NCI-H2107 treated with DMSO at 0.1 percent for 48 hours (cell line): ENCODE measurements at regions not wholly inside any gene's neighbourhood (a gene's known extent, or its start where the extent isn't known, plus 50 kb on each side); places are given as distances from the start of the nearest gene placed in this dataset.
"Not testable (repeated sequence)": the region's sequence is repeated elsewhere in the genome, so short reads cannot be mapped to it uniquely, and the experiment has no call there.

Source experiments
- DNase-seq: peaks from one replicate; lab custom pipeline; 2025; ENCODE audit not compliant: unreplicated experiment; lab: John Stamatoyannopoulos, UW

DNA sequence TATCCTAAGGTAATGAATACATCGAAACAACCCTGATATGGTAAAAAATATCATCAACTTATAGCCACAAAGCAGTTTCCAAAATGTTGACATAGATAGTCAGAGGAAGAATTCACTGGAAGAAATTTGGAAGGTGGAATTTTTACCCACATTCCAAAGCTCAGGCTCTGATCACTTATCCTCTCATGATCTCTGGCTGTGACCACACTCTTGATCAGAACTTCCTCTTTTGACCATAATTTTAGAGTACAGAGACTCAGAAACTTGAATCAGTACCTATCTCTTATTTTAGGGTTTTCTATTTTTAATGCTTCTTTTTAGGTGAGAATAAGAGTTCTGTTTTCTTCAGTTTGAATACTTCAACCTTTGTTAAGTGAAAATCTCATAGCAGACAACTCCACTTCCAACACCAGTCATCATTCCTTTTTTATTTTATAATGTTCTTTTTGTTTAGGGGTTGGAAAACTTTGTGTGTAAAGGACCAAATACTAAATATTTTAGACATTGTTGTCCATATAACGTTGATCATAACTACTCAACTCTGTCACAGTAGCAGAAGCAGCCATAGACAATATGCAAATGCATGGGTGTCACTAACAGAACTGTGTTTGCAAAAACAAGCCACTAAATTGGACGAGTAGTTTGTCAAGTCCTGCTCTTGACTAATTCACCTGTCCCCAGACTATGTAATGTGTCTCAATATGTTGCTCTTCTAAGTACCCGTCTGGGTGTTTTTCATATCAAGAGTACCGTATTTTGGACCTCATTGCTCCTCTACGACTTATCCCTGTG is 891.6 kb upstream of the CRIM1 start:
- DNase-seq, result no peak

DNA sequence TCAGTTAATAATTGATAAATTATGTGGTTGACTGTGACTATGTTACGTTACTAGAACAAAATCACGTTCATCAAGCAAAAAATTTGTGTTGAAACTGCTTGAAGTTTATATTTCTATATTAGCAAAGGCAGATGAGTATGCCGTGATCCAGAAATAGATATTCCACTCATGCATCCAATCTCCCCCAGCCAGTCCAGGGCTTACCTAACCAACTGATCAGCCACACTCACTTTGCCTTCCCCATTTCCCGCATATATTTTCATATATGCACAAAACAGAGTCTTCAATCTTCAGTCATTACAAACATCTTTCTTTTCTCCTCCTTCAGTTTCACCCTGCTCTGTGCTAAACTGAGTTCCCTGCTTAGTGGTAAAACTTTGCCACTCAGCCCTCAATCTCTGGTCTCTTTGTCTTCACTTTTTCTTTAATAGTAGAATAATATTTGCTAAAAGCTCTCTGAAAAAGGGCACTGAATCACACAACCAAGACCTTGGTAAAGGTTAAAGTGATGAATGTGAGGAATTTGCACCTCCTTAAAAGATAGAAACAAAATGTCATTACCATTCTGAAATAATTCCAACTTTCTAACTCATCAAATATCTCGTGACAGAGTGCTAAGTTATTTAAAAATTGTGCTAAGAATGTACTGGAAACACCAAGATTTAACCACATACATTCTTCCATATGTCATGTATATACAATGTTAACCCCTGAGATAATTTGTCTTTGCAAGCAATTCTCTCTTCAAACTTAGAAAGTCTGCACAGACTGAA is 893.2 kb upstream of the CRIM1 start:
- no peak for DNase-seq

DNA sequence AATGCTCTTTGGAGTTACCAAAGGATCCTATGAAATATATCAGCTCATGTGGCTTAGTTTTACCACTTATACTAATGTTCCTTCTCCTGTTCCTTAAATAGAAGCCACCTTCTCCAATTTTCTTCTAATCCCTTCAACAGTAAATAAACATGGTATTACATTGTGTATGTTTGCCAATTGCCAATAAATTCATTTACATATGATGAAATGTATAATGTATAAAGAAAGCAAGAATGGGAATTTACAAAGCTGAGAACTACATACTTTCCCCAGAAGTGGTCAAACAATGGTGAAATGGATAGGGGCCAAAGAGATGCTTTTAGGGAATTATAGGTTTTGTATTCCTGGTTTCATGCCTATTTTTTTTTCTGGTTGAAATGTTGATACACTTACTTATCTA is 894.2 kb upstream of the CRIM1 start:
- DNase-seq, result no peak

DNA sequence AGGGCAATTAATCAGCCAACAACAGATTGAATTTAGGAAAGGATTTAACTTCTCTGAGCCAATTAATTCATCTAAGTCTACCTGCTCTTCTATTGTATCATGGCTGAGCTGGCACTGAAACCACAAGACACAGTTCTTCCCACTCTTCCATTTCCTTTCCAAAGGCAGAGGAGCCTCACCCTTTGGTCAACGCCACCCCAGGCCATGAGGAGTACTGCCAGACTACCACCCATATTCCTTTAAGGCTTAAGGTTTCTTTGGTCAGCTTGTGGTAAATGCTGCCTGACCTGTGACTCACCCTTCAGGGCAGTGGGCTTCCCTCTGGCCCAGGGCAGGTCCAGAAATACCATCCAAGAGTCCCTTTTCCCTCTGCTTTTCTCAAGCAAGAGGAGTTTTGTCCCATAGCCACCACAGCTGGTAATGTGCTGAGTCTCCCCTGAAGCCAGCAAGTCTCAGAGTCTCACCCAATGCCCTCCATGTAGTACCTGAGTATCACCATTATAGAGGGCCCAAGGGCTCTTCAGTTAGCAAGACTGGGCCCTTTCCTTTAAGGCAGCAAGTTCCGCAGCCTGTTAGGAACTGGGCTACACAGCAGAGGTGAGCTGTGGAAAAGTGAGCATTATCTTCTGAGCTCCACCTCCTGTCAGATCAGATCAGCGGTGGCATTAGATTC is 900.5 kb upstream of the CRIM1 start:
- no peak for DNase-seq

DNA sequence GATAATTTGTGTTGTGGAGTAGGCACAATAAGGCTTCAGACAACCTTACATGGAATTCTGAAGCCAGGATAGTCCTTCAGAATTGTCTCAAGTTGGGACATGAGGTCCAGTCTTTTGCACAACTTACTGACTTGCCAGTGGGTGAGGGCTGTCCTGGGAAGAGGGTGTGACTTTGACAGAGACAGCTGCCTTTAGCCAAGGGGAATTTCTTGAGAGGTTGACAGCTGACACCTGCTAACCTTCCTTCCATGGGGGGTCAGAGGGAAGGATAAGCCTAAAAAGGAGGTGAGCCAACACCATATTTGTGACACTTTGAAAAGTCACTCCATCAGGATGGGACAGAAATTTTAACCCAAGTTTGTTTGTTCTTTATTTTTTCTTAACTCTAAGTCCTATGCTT is 907.8 kb upstream of the CRIM1 start:
- DNase-seq, result no peak

DNA sequence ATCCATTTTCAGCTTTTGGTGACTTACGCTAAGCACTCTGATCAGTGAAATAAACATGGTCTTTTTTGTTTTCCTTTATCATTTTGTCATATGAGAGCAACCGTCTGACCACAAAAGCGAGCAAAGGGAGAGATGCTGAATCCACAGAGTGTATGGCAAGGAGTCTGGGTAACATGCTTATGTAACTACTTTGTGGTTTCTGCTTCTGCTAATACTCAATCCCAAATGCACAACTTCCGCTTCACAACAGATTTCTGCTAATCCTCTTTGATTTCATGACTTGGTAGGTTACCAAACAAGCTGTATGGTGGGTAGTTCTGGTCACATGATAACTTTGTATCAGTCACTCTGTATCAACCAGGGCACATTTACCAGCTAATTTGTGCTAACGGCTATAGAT is 908.4 kb upstream of the CRIM1 start:
- DNase-seq, result no peak

DNA sequence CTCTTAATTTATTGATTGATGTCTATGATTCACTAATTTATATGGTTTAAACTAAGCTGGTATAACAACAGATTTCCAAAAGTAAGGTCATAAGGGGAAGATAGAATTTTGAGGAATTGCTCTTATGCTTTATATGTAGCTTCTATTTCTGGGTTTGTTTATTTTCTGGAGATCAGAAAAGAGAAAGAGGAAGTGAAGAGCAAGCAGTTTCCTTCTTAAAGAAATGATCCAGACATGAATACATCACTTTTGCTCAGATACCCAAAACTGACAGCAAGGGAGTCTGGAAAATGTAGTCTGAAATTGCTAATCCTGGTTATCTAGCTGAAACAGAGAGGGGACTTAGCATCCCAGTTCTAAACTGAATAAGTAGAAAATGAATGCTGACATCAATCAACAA is 912.5 kb upstream of the CRIM1 start:
- DNase-seq, result no peak

DNA sequence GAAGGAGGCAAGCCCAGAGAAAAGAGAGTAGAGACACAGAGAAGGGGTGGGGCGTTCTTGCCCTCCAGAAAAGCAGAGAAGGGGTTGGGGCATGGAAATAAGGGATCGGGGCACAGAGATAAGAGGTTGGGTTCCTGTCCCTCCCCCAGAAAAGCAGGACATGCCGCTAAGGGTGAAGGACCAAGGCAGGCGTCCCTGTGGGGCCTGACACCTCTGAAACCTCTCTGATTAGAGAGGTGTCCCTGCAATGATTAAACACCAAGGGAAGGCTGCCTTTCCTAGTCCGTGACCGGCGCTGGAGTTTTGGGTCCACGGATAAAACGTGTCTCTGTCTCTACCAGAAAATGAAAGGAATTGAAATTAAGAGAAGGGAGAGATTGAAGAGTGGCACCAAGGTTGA is 914.0 kb upstream of the CRIM1 start:
- DNase-seq, result not testable (repeated sequence)

DNA sequence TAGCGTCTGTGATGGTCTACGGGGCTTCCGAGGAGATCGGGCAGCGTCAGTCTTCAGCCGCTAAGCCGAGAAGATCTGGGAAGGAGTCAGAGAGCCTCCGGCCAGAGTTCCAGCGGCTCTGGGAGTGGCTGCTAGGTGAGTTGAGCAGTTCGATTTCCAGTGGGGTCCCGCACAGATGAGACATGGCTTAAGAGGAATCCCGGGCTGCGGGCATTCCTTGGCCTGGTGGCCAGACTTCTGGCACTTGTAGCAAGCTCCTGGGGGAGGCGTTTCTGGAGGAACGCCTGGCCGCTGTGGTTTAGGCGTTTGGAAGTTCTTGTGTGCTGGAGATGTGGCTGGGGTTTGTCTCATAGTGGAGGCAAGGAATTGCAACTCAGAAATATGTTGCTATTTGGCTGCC is 915.3 kb upstream of the CRIM1 start:
- not testable (repeated sequence) for DNase-seq

DNA sequence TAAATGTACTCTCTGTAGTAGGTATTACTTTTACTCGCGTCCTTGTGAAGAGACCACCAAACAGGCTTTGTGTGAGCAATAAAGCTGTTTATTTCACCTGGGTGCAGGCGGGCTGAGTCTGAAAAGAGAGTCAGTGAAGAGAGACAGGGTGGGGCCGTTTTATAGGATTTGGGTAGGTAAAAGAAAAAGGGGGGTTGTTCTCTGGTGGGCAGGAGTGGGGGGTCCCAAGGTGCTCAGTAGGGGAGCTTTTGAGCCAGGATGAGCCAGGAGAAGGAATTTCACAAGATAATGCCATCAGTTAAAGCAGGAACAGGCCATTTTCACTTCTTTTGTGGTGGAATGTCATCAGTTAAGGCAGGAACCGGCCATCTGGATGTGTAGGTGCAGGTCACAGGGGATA is 918.7 kb upstream of the CRIM1 start:
- DNase-seq, result not testable (repeated sequence)

DNA sequence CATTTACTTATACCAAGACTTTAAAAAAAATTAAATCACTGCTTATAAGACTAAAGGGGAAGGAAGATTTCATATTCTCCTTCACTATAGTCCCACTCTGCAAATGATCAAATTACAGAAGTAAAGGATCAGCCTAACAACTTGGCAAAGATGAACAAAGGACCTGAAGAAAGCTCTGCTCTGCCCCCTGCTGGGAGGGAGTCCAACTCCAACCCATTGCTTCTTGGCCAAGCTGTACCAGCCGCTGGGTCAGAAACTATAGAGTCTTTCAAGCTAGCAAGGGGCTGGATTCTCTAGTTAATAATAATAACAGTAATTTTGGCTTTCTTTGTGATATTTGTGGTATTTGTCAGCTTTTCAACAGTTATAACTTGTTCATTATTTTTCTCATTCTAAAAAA is 927.0 kb upstream of the CRIM1 start:
- DNase-seq, result no peak

DNA sequence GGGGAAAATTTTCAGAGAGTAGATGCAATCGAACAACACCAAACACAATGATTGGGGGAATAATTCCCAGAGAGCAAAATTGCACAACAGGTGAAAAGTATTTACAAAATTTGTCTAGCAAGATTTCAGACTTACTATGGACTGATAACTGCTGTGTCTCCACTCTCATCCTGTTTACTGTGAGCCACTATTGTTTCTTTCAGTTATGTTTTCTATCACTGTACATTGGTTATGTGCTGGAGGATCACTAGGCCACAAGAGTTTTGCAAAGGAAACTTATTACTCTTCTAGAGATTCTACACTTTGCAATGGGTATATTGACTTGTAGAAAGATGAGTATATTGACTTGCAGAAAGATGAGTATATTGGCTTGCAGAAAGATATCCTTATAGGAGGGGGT is 934.1 kb upstream of the CRIM1 start:
- DNase-seq, result no peak

DNA sequence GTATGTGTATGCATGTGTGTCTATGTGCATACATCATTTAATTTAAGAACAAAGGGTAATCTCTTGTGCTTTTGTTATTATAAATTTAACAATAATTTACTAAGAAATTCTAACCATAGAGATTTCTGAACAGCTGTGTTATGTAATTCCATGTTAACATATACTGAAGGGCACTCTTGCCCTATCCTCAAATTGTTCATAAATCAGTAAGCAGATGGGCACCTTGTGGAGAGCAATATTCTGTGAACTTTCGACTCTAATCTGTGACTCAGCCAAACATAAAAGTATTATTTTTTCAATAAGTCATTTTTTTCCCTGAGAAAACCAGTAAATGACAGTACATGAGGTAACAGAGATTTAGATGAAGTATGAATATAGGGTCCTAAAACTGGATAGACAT is 938.3 kb upstream of the CRIM1 start:
- DNase-seq, result no peak

DNA sequence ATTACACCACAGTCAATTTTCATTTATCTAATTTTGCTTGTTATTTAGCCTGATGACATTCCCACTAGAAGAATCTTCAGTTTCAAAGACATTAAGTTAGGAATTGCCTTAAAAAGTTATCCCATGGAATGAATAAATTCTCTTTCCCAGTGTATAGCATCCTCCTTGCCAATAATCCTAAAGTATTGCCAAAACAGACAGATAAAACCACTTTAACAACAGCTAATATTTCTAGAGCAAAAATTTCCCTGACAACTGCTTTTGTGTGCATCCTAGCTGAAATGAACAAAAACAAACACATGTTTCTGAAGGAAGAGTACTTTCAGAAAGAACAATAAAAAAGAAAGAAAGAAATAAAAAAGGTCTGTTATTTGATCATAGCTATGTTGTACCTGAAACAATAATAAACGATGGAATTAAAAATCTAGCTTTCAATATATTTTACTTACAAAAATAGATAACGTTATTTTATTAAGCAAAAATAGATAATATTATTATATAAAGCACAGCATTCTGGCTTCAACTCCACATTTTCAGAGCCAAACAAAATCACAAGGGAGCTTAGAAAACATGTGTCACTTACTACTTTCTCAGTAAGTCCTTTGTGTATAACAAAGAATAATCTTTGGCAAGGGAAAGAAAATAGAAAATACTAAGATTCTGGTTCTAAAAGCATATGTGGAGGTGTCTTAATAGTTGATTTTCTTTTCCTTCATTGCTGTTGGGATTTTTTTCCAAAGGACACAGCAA is 939.0 kb upstream of the CRIM1 start:
- DNase-seq, result no peak

DNA sequence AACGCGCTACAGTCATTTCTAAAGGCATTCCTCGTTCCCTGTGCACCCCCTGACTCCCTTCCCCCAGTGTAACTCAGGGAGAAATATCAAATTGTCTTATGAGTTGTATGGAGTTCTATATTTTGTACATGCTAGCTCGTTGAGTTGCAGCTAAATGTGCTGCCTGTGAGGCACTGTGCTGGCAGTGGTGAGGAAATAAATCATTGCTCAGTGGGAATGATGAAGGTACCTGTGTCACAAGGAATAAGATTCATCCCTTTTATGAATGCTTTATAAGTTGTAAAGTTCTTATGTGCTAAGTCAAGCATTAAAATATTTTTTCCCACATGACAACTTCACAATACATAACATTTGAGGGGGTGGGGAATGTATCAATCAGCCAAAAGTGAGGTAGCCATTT is 939.6 kb upstream of the CRIM1 start:
- DNase-seq, result no peak

DNA sequence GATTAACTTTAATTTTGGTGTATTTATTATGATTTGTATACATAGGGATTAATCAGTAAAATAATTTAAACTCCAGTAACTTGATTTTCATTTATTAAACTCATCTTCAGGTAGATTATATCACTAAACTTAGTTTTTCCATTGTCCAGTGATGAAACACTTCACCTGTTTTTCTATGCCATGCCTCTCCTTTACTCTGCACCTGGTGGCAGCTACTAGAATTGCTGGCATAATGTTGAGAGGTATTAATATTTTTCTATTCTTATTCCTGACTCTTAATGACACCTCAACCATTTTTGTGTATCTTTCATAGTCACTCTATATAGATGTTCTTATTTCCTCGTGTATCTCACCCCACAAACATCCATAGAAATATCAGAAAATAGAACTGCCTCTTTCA is 940.3 kb upstream of the CRIM1 start:
- no peak for DNase-seq

DNA sequence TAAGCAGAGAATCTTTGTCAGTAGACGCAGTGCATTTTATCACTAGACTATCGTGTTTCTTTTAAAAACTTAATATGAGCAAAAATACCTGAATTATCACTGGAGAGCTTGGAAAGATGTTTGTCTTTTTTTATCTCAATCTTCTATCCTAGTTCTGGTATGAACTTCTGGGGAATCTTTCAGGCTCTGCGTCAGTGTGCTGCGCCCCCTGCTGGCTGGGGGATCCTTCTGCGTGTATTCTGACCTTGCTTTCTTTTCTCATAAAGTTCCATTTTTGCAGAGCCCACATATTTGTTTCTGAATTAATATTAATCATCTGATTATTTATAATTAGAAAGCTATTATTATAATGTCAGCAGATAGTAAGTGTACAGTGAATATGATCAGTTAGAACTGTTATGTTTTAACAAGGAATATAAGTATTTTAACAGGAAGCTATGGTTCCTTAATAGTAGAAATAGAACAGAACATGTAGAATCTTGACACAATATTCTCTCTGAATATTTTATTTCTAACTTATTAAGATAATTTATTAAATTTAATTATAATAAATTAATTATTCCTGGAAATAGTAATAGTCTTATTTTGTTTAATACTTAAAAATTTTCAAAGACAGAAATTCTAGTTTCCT is 945.0 kb upstream of the CRIM1 start:
- no peak for DNase-seq

DNA sequence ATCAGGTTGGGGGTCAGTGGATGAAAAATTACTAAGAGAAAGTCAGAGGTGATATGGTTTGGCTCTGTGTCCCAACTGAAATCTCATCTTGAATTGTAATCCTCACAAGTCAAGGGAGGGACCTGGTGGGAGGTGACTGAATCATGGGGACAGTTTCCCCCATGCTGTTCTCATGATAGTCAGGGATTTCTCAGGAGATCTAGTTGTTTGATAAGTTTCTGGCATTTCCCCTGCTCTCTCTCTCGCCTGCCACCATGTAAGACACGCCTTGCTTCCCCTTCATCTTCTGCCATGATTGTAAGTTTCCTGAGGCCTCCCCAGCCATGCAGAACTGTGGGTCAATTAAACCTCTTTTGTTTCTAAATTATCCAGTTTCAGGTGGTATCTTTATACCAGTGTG is 945.8 kb upstream of the CRIM1 start:
- DNase-seq, result no peak

DNA sequence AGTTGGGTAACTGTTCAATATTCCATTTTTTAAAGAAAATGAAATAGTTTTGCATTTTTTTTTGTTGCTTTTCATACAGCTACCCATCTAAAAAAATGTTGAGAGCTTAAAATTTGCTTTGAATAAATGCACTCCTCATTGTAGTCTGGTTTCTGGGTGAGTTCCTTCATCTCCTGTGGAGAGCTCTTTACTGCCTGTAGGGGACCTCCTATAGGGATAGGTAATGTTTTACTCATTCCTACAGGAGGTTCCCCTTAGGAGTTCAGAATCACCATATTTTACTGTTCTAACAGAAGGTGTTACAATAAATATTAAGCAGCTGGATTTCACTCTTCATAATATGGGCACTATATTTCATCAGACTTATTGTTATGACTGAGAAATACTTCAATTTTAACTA is 947.3 kb upstream of the CRIM1 start:
- DNase-seq, result no peak

DNA sequence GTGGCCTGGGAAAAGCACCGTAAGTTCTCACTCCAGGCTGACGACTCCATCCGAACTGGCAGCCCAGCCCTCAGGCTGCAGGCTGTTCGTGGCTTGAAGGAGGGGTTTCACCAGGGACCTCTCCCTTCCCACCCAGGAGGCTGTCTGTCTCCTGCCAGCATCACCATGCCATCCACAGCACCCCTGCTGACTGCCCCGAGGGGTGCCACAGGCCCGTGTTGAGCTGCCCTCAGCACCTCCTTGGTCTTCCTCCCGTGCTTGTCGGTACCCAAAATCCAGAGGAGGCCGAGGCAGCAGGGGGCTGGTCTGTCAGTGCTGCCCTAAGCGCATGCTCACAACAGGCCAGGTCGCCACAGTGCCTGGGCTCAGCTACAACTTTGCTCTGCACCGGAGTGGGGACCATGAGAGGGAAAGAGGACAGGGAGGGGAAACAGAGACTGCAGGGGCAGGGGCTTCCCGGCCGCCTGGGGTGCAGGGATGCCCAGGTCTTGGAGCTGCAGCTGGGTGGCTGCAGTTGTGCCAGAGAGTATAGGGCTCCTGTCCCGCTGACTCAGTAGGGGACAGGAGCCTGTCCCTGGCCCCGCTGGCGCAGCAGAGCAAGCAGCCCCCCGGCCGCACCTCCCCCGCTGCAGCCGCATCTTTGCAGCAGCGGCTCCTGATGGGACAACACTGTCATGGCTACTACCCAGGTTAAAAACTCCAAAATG is 963.7 kb upstream of the CRIM1 start:
- no peak for DNase-seq
